Omental fat pad (tissue), 3 donors: ENCODE measurements at regions not wholly inside any gene's neighbourhood (a gene's known extent, or its start where the extent isn't known, plus 50 kb on each side); places are given as distances from the start of the nearest gene placed in this dataset.
A peak's percentile ranks its signal among the peaks of the same experiment; 100 is the strongest.

ENCODE experiments used
- ATAC-seq: fragments of 150-250 bp; one replicate; pipeline ENCODE4 v1.9.1; 2016; ENCODE audit warnings: mild to moderate bottlenecking, moderate library complexity; ENCODE audit not compliant: low FRiP score
- DNase-seq: peaks from one replicate; pipeline ENCODE4 v3.0.0-alpha.2; 2019; ENCODE audit warnings: low spot score
- CTCF ChIP-seq, 3 donors: fragments of 450-650 bp; IDR thresholded peaks; one replicate each; pipeline ENCODE4 v1.5.1; 2016 to 2017; ENCODE audit warnings: antibody characterized with exemption in 3 of 3, mild to moderate bottlenecking in 3 of 3, moderate library complexity in 2 of 3

GRCh38 chr2:190769258-190769657 is 111.4 kb upstream of the GLS start:
- ATAC-seq = no peak
- no peak for DNase-seq
- no peak for TF ChIP-seq CTCF (IDR thresholded peaks at IDR 0.05)

- DNase-seq = no peak
- TF ChIP-seq CTCF (IDR thresholded peaks at IDR 0.05) = no peak
- no peak for ATAC-seq
Measured at GRCh38 chr2:190771726-190772125, 108.9 kb upstream of the GLS start.

GRCh38 chr2:190780594-190780993 is 100.0 kb upstream of the GLS start:
- DNase-seq (no peak), ATAC-seq (no peak)
- TF ChIP-seq CTCF (IDR thresholded peaks at IDR 0.05) = no peak

- no peak for TF ChIP-seq CTCF (IDR thresholded peaks at IDR 0.05)
- ATAC-seq = peak; percentile 61
- no peak for DNase-seq
Measured at GRCh38 chr2:190781604-190782198, 98.9 kb upstream of the GLS start.

GRCh38 chr2:190782264-190782663 is 98.4 kb upstream of the GLS start:
- no peak for DNase-seq

GRCh38 chr2:190783513-190784263 is 96.9 kb upstream of the GLS start:
- ATAC-seq (no peak), DNase-seq (no peak)
- TF ChIP-seq CTCF (IDR thresholded peaks at IDR 0.05) = no peak

More at GRCh38 chr2:190782264-190782663, 98.4 kb upstream of the GLS start:
- no peak for ATAC-seq
- TF ChIP-seq CTCF (IDR thresholded peaks at IDR 0.05) = no peak

GRCh38 chr2:190785334-190785733 is 95.3 kb upstream of the GLS start:
- no peak for TF ChIP-seq CTCF (IDR thresholded peaks at IDR 0.05)
- DNase-seq (no peak), ATAC-seq (no peak)
